ENCODE measurements at regions not wholly inside any gene's neighbourhood (a gene's known extent, or its start where the extent isn't known, plus 50 kb on each side); places are given as distances from the start of the nearest gene placed in this dataset.
A peak's percentile ranks its signal among the peaks of the same experiment; 100 is the strongest.

DNA sequence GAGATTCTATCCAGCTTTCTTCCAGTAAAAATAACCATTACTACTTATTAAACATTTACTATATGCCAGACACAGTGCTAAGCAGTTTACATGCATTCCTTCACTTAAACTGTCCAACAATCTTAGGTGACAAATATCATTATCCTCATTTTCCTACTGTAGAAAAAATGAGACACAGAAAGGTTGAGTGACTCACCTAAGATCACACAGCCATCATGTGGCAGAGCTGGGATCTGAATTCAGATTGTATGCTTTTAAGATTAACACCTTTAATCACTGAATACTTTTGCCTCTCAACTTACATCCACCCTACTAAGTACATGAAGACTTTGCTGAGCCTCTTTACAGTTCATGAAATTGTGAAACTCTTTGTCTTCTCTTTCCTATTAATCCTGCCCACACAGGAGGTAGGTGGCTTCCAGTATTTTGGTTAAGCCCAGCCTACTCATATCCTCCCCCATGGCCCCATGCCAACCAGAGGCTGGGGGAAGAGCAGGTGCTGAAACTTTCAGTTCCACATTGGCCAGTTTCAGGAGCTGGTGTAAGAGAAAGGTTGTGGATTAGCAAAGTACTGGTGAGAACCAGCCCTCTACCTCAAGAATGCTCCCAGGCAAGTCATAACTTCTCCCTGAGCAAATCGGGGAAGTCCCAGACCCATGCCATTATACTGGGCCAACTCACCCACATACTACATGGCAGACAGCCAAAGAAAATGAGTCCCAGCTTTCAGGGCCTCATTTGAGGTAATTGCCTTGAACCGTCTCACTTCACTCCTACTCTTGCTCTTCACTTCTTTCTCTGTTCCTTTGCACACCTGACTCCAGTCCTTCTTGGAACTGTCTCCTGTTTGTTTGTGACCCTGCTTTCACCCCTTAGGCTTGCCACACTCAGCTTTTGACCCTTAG lies 211.1 kb downstream of the GUCY2F start:
- peak; percentile 17 for DNase-seq (ENCODE audit: low read depth)
- Histone ChIP-seq H2AFZ (ENCODE audit: low read depth, low read length) (no peak overlapping the region), H3K36me3 (ENCODE audit: insufficient read depth, low read length) (no peaks in the 10 kb centered on the region), H3K27me3 (ENCODE audit: insufficient read depth, low read length) (no peaks in the 10 kb centered on the region), H3K79me2 (ENCODE audit: insufficient read depth, low read length) (no peaks in the 10 kb centered on the region), H3K9me3 (ENCODE audit: insufficient read depth, low read depth, low read length) (no peaks in the 10 kb centered on the region), H3K4me2 (ENCODE audit: low read length) (no peak overlapping the region), H3K4me3 (ENCODE audit: insufficient read depth, low read depth, low read length) (no peak overlapping the region), H3K27ac (ENCODE audit: low read depth, low read length) (no peak overlapping the region), H3K9ac (ENCODE audit: low read length) (no peak overlapping the region), H3K4me1 (ENCODE audit: insufficient read depth, low read length) (no peaks in the 10 kb centered on the region), H4K20me1 (ENCODE audit: insufficient read depth, low read length) (no peaks in the 10 kb centered on the region)
- Mint-ChIP-seq H3K27ac (ENCODE audit: unreplicated experiment) (peak overlapping the region; percentile 28), H3K36me3 (ENCODE audit: low read depth, unreplicated experiment) (no peaks in the 10 kb centered on the region), H3K4me3 (ENCODE audit: unreplicated experiment) (no peak overlapping the region), H3K27me3 (ENCODE audit: low read depth, unreplicated experiment) (no peaks in the 10 kb centered on the region), H3K4me1 (ENCODE audit: low read depth, unreplicated experiment) (peaks cover 5% of the 10 kb centered on the region), H3K9me3 (ENCODE audit: unreplicated experiment) (peaks cover 2% of the 10 kb centered on the region)
- peak; percentile 81 for FAIRE-seq
- TF ChIP-seq CTCF (IDR thresholded peaks at IDR 0.05; ENCODE audit: insufficient read depth, low read depth, low read length) (no peak), EZH2 (IDR thresholded peaks at IDR 0.05; ENCODE audit: insufficient read depth, low read length) (no peak)

GRCh38 chrX:109268340-109268739 lies 213.5 kb downstream of the GUCY2F start:
- H3K4me1 Mint-ChIP-seq (ENCODE audit: low read depth, unreplicated experiment), result peaks cover 5% of the 10 kb centered on the region
- no peak for DNase-seq (ENCODE audit: low read depth)
- Histone ChIP-seq H3K27me3 (ENCODE audit: insufficient read depth, low read length) (no peaks in the 10 kb centered on the region), H3K4me2 (ENCODE audit: low read length) (no peak overlapping the region), H2AFZ (ENCODE audit: low read depth, low read length) (no peak overlapping the region), H4K20me1 (ENCODE audit: insufficient read depth, low read length) (no peaks in the 10 kb centered on the region), H3K79me2 (ENCODE audit: insufficient read depth, low read length) (no peaks in the 10 kb centered on the region), H3K4me3 (ENCODE audit: insufficient read depth, low read depth, low read length) (no peak overlapping the region), H3K36me3 (ENCODE audit: insufficient read depth, low read length) (no peaks in the 10 kb centered on the region), H3K27ac (ENCODE audit: low read depth, low read length) (no peak overlapping the region), H3K9me3 (ENCODE audit: insufficient read depth, low read depth, low read length) (no peaks in the 10 kb centered on the region), H3K9ac (ENCODE audit: low read length) (no peak overlapping the region), H3K4me1 (ENCODE audit: insufficient read depth, low read length) (no peaks in the 10 kb centered on the region)
- H3K27ac Mint-ChIP-seq (ENCODE audit: unreplicated experiment), result no peak overlapping the region
- no peaks in the 10 kb centered on the region for H3K36me3 Mint-ChIP-seq (ENCODE audit: low read depth, unreplicated experiment)
- TF ChIP-seq EZH2 (IDR thresholded peaks at IDR 0.05; ENCODE audit: insufficient read depth, low read length), result no peak
- TF ChIP-seq CTCF (IDR thresholded peaks at IDR 0.05; ENCODE audit: insufficient read depth, low read depth, low read length), result no peak
- FAIRE-seq, result no peak
- H3K9me3 Mint-ChIP-seq (ENCODE audit: unreplicated experiment), result peaks cover 2% of the 10 kb centered on the region
- no peaks in the 10 kb centered on the region for H3K27me3 Mint-ChIP-seq (ENCODE audit: low read depth, unreplicated experiment)
- no peak overlapping the region for H3K4me3 Mint-ChIP-seq (ENCODE audit: unreplicated experiment)

GRCh38 chrX:109266034-109266433 lies 215.9 kb downstream of the GUCY2F start:
- Mint-ChIP-seq H3K27ac (ENCODE audit: unreplicated experiment) (no peak overlapping the region), H3K4me1 (ENCODE audit: low read depth, unreplicated experiment) (peaks cover 5% of the 10 kb centered on the region), H3K36me3 (ENCODE audit: low read depth, unreplicated experiment) (no peaks in the 10 kb centered on the region), H3K27me3 (ENCODE audit: low read depth, unreplicated experiment) (no peaks in the 10 kb centered on the region), H3K4me3 (ENCODE audit: unreplicated experiment) (no peak overlapping the region), H3K9me3 (ENCODE audit: unreplicated experiment) (no peaks in the 10 kb centered on the region)
- Histone ChIP-seq H3K27me3 (ENCODE audit: insufficient read depth, low read length) (no peaks in the 10 kb centered on the region), H3K9ac (ENCODE audit: low read length) (no peak overlapping the region), H4K20me1 (ENCODE audit: insufficient read depth, low read length) (no peaks in the 10 kb centered on the region), H3K79me2 (ENCODE audit: insufficient read depth, low read length) (no peaks in the 10 kb centered on the region), H3K4me2 (ENCODE audit: low read length) (no peak overlapping the region), H3K4me3 (ENCODE audit: insufficient read depth, low read depth, low read length) (no peak overlapping the region), H2AFZ (ENCODE audit: low read depth, low read length) (no peak overlapping the region), H3K36me3 (ENCODE audit: insufficient read depth, low read length) (no peaks in the 10 kb centered on the region), H3K27ac (ENCODE audit: low read depth, low read length) (no peak overlapping the region), H3K9me3 (ENCODE audit: insufficient read depth, low read depth, low read length) (no peaks in the 10 kb centered on the region), H3K4me1 (ENCODE audit: insufficient read depth, low read length) (no peaks in the 10 kb centered on the region)
- no peak for FAIRE-seq
- TF ChIP-seq CTCF (IDR thresholded peaks at IDR 0.05; ENCODE audit: insufficient read depth, low read depth, low read length), result no peak
- no peak for TF ChIP-seq EZH2 (IDR thresholded peaks at IDR 0.05; ENCODE audit: insufficient read depth, low read length)
- no peak for DNase-seq (ENCODE audit: low read depth)
